Astrocyte of the cerebellum (primary cell): ENCODE measurements at regions not wholly inside any gene's neighbourhood (a gene's known extent, or its start where the extent isn't known, plus 50 kb on each side); places are given as distances from the start of the nearest gene placed in this dataset.

Experiments used
- DNase-seq: peaks from one replicate; pipeline ENCODE4 v3.0.0-alpha.2; 2011; ENCODE audit warnings: low read depth
- H3K4me3 ChIP-seq: 2 replicates; pipeline ENCODE4 v1.5.1; 2011; ENCODE audit warnings: mild to moderate bottlenecking, low read depth, low read length, moderate library complexity
- in situ Hi-C: cut with HindIII; loops from 2 replicates; pipeline ENCODE4 v1.10.0; 2017; ENCODE audit warnings: low sequenced_read_pairs
- TF ChIP-seq, protein P1 (sequence below): IDR thresholded peaks from 2 replicates; pipeline ENCODE4 v1.5.1; 2012; ENCODE audit warnings: low read length, low read depth, moderate library complexity, mild to moderate bottlenecking; ENCODE audit errors: missing control alignments

DNA sequence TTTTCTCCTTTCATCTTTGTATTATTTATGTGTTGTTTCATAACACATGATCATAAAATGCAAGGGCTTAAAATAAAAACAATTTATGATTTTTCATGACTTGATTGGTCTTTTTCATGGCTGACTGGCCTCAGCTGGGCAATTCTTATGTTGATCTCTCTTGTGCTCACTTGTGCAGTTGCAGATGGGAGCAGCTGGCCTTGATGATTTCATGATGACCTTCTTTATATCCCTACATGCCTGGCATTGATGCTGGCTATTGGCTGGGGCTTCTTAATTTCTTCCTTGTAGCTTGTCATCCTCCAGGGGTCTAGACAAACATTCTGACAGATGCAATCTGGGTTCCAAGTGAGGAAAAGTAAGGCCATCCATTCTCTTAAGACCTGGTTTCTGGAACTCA is 1832.8 kb upstream of the FLRT2 start:
- no peak for DNase-seq
- TF ChIP-seq, protein P1, sequence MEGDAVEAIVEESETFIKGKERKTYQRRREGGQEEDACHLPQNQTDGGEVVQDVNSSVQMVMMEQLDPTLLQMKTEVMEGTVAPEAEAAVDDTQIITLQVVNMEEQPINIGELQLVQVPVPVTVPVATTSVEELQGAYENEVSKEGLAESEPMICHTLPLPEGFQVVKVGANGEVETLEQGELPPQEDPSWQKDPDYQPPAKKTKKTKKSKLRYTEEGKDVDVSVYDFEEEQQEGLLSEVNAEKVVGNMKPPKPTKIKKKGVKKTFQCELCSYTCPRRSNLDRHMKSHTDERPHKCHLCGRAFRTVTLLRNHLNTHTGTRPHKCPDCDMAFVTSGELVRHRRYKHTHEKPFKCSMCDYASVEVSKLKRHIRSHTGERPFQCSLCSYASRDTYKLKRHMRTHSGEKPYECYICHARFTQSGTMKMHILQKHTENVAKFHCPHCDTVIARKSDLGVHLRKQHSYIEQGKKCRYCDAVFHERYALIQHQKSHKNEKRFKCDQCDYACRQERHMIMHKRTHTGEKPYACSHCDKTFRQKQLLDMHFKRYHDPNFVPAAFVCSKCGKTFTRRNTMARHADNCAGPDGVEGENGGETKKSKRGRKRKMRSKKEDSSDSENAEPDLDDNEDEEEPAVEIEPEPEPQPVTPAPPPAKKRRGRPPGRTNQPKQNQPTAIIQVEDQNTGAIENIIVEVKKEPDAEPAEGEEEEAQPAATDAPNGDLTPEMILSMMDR = no peak
- H3K4me3 ChIP-seq = no peak overlapping the region
- in situ Hi-C loops = no loop called here

DNA sequence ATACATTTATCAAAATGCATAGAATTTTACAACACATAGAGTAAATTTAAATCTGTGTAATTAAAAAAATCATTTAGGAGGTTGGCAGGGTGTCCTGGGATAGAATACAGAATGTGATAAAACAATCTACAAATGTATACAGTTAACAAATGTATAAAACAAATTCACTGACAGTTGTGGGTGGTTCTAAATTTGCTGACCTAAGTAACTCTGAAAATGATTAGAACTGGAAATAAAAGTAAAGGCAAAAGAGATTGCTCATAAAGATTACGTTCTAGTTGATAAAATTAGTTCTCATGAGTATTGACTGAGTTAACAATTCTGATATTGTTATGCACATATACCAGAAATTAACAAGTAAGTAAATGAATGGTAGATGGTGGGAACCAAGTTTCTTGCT is 1827.3 kb upstream of the FLRT2 start:
- DNase-seq = no peak
- TF ChIP-seq, protein P1 = no peak
- in situ Hi-C loops = no loop called here
- no peak overlapping the region for H3K4me3 ChIP-seq

DNA sequence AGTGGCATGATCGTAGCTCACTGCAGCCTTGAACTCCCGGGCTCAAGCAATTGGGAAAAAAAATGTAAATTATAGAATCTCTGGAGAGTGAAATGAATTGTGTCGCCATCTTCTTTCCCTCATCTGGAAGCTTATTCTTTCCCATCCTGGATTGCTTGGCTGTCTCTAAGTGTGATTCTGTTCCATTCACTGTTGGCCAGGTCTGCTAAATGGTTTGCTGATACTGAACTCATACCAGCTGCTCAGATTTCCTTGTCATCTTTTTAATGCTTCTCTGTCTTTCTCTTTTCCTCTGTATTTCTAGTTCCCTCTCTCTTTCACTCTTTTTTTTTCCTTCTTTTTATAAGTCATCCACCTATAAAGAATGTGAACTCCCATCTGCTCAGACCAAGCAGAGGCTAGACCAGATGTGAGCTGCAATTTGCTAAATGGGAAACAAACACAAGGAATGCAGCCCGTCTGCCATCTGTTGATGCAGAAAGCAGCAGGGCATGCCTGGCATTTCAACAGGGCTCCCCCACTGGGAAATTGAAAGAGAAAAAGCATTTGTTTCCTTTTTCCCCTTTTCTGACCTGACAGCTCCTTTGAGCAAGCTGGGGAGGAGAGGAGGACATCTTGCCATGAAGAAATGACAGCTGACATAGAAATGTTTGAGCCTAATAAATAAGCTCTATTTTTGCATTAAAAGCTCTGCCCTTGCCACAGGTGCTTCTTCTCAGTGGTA is 1823.6 kb upstream of the FLRT2 start:
- TF ChIP-seq, protein P1 = no peak
- DNase-seq = no peak
- in situ Hi-C loops = no loop called here

DNA sequence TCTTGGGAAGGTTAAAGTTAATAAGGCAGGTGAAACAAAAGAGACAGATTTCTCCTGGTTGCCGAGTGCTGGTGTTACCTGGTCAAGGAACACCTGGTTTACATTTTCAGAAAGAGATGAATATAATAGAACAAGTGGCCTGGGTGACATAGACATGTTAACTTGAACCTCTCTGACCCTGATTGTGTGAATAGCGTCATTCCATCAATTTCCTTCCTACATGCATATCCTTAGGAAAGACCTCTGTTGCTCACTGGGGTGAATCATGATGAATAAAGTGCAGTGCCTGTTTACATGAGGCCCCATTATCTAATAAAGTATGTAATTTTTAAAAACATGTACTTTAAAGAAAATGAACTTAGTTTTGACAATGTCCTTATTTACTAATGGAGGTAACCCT is 1822.9 kb upstream of the FLRT2 start:
- TF ChIP-seq, protein P1 = no peak
- no peak overlapping the region for H3K4me3 ChIP-seq
- in situ Hi-C loops = no loop called here
- no peak for DNase-seq

More for the DNA sequence above, 1823.6 kb upstream of the FLRT2 start:
- H3K4me3 ChIP-seq = no peak overlapping the region

DNA sequence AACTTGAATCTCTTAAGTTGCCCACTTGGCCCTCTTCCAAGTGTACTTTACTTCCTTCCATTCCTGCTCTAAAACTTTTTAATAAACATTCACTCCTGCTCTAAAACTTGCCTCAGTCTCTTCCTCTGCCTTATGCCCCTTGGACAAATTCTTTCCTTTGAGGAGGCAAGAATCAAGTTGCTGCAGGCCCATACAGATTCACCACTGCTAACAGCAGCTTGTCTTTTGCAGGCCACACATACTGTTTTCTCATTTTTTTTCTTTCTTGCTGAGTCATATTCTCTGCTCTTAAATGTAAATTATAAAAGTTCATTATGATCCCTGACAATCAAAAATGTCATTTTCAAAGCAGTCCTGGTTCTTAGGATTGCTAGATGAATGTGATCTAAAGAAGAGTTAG is 1820.8 kb upstream of the FLRT2 start:
- no peak for DNase-seq
- TF ChIP-seq, protein P1 = no peak
- in situ Hi-C loops = no loop called here
- H3K4me3 ChIP-seq = no peak overlapping the region

DNA sequence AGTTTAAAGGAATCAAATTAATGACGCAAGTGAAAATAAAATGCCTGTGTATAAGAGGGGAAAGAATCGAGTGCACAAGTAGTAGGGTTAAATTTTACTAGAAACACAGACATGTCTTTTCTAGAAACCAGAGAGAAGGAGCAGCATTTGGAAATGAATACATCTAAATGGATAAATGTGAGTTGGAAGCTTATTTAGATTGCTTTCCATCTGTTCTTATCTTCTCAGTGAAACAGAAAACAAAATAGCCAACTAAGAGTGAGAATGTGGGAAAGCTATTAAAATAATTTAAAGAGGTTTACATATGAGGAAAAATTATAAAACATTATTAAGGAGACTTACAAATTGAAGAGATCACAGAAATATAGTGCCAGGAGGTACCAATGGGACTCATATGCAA is 1818.9 kb upstream of the FLRT2 start:
- TF ChIP-seq, protein P1 = no peak
- in situ Hi-C loops = no loop called here
- no peak for DNase-seq
- H3K4me3 ChIP-seq = no peak overlapping the region
